ENCODE measurements at regions not wholly inside any gene's neighbourhood (a gene's known extent, or its start where the extent isn't known, plus 50 kb on each side); places are given as distances from the start of the nearest gene placed in this dataset.

- Histone ChIP-seq H3K27ac (replicated peaks) (no peak overlapping the region), H3K4me3 (replicated peaks; ENCODE audit: insufficient read depth, low read length) (no peak overlapping the region), H3K27me3 (ENCODE audit: insufficient read depth, poor library complexity, severe bottlenecking) (no peaks in the 10 kb centered on the region)
- TF ChIP-seq GABPA (IDR thresholded peaks at IDR 0.05; ENCODE audit: low read depth) (no peak), SPI1 (IDR thresholded peaks at IDR 0.05; ENCODE audit: borderline replicate concordance, low read depth) (no peak), REST (IDR thresholded peaks at IDR 0.05; ENCODE audit: insufficient replicate concordance, low read depth) (no peak), CTCF (IDR thresholded peaks at IDR 0.05; ENCODE audit: insufficient read depth, low read length) (no peak), POLR2AphosphoS5 (IDR thresholded peaks at IDR 0.05; ENCODE audit: low read depth) (no peak)
- DNase-seq (ENCODE audit: low read depth in 1 of 2, low spot score in 1 of 2): no peak
These were observed 122.2 kb upstream of the PDE4B start for GRCh38 chr1:65670518-65670917.

- no peak overlapping the region for H3K4me3 ChIP-seq (replicated peaks; ENCODE audit: insufficient read depth, low read length)
- no peaks in the 10 kb centered on the region for H3K27me3 ChIP-seq (ENCODE audit: insufficient read depth, poor library complexity, severe bottlenecking)
- TF ChIP-seq CTCF (IDR thresholded peaks at IDR 0.05; ENCODE audit: insufficient read depth, low read length) (no peak), SPI1 (IDR thresholded peaks at IDR 0.05; ENCODE audit: borderline replicate concordance, low read depth) (no peak), POLR2AphosphoS5 (IDR thresholded peaks at IDR 0.05; ENCODE audit: low read depth) (no peak), REST (IDR thresholded peaks at IDR 0.05; ENCODE audit: insufficient replicate concordance, low read depth) (no peak), GABPA (IDR thresholded peaks at IDR 0.05; ENCODE audit: low read depth) (no peak)
- H3K27ac ChIP-seq (replicated peaks): no peak overlapping the region
- DNase-seq (ENCODE audit: low read depth in 1 of 2, low spot score in 1 of 2): no peak
These were observed 118.2 kb upstream of the PDE4B start for GRCh38 chr1:65674522-65674921.

- DNase-seq (ENCODE audit: low read depth in 1 of 2, low spot score in 1 of 2): no peak
- Histone ChIP-seq H3K27me3 (ENCODE audit: insufficient read depth, poor library complexity, severe bottlenecking) (no peaks in the 10 kb centered on the region), H3K4me3 (replicated peaks; ENCODE audit: insufficient read depth, low read length) (no peak overlapping the region), H3K27ac (replicated peaks) (no peak overlapping the region)
- TF ChIP-seq CTCF (IDR thresholded peaks at IDR 0.05; ENCODE audit: insufficient read depth, low read length): no peak
- no peak for TF ChIP-seq SPI1 (IDR thresholded peaks at IDR 0.05; ENCODE audit: borderline replicate concordance, low read depth)
- TF ChIP-seq POLR2AphosphoS5 (IDR thresholded peaks at IDR 0.05; ENCODE audit: low read depth): no peak
These were observed 112.9 kb upstream of the PDE4B start for GRCh38 chr1:65679773-65680172.

- no peak for DNase-seq (ENCODE audit: low read depth in 1 of 2, low spot score in 1 of 2)
- TF ChIP-seq SPI1 (IDR thresholded peaks at IDR 0.05; ENCODE audit: borderline replicate concordance, low read depth): no peak
- TF ChIP-seq REST (IDR thresholded peaks at IDR 0.05; ENCODE audit: insufficient replicate concordance, low read depth): no peak
- no peak for TF ChIP-seq POLR2AphosphoS5 (IDR thresholded peaks at IDR 0.05; ENCODE audit: low read depth)
These were observed 111.6 kb upstream of the PDE4B start for GRCh38 chr1:65681096-65681495.

More at GRCh38 chr1:65681096-65681495, 111.6 kb upstream of the PDE4B start:
- H3K27me3 ChIP-seq (ENCODE audit: insufficient read depth, poor library complexity, severe bottlenecking): no peaks in the 10 kb centered on the region
- no peak overlapping the region for H3K27ac ChIP-seq (replicated peaks)
- H3K4me3 ChIP-seq (replicated peaks; ENCODE audit: insufficient read depth, low read length): no peak overlapping the region

Measured in HL-60 (cell line).